ENCODE measurements at regions not wholly inside any gene's neighbourhood (a gene's known extent, or its start where the extent isn't known, plus 50 kb on each side); places are given as distances from the start of the nearest gene placed in this dataset.

DNA sequence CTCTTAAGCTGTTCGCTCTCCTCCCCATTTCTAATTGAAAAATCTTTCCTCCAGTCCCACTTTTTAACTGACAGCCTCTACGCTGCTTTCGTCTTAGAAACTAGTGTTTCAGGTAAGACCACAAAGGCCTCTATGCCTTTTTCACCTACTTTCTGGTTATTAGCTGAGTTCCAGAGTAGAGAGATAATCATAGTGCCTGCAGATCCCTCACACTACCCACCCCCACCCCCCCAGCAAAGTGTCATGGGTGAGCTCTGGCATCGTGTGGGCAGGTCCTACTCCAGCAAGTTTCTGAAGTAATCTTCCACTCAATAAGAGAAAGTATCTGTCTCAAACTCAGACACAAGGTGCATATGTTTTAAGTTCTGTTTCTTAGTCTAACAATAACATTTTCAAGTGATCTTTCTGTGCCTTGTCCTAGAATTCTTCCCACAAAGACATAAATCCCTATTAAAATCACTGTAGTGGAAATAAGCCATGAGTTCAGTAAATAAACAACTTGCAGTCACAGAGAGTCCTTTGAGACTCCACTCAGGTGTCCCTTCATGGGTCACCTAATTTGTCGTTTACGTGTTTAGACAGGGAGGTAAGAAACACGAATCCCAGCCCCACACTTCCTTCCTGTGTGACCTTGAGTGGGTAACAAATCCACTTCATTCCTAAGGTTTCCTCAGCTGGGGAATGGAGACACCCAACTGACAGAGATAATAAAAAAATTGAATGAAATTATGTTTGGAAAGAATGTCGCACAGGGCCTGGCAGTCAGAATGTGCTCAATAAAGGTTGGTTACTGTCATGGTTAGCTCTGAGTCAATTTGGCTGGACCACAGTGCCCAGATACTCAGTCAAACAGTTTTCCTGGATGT lies 228.9 kb upstream of the CAND1 start:
- H3K9me3 Mint-ChIP-seq = no peaks in the 10 kb centered on the region
- Histone ChIP-seq H3K4me2 (no peak overlapping the region), H3K36me3 (ENCODE audit: insufficient read depth) (no peaks in the 10 kb centered on the region), H3K79me2 (replicated peaks; ENCODE audit: insufficient read depth) (no peaks in the 10 kb centered on the region), H2AFZ (no peak overlapping the region), H3K27ac (ENCODE audit: low read depth) (no peak overlapping the region), H3F3A (replicated peaks; ENCODE audit: low read depth) (no peaks in the 10 kb centered on the region), H3K27me3 (ENCODE audit: insufficient read depth) (peaks cover 21% of the 10 kb centered on the region; the same call in 1 of the 2 replicates), H3K9me2 (ENCODE audit: insufficient read depth) (no peaks in the 10 kb centered on the region), H3K4me1 (ENCODE audit: insufficient read depth) (peaks cover 13% of the 10 kb centered on the region), H3K4me3 (no peak overlapping the region), H4K20me1 (replicated peaks; ENCODE audit: insufficient read depth) (peaks cover 11% of the 10 kb centered on the region; the same call in 1 of the 2 replicates)
- no peak overlapping the region for H3K27ac Mint-ChIP-seq
- ATAC-seq = no peak
- peaks cover 4% of the 10 kb centered on the region for H3K27me3 Mint-ChIP-seq (ENCODE audit: insufficient read depth, low read depth, poor library complexity)
- H3K36me3 Mint-ChIP-seq (ENCODE audit: low read depth) = no peaks in the 10 kb centered on the region
- TF ChIP-seq ZNF331 (CRISPR knock-in tag; IDR thresholded peaks at IDR 0.05; ENCODE audit: low read depth) (no peak), ETS1 (IDR thresholded peaks at IDR 0.05) (no peak), JUNB (IDR thresholded peaks at IDR 0.05; ENCODE audit: unreplicated experiment) (no peak), POLR2AphosphoS5 (IDR thresholded peaks at IDR 0.05; ENCODE audit: low read depth) (no peak), CTCF (conservative IDR thresholded peaks at IDR 0.05; ENCODE audit: low read depth in 2 of 2) (no peak), CREB1 (CRISPR knock-in tag; IDR thresholded peaks at IDR 0.05; ENCODE audit: low read depth) (no peak), EZH2phosphoT487 (IDR thresholded peaks at IDR 0.05; ENCODE audit: unreplicated experiment) (no peak), NANOG (IDR thresholded peaks at IDR 0.05; ENCODE audit: borderline replicate concordance) (no peak), ZNF114 (CRISPR knock-in tag; IDR thresholded peaks at IDR 0.05) (no peak), EZH2 (IDR thresholded peaks at IDR 0.05; ENCODE audit: low read depth, unreplicated experiment) (no peak), STAT1 (IDR thresholded peaks at IDR 0.05; ENCODE audit: unreplicated experiment) (no peak)
- TF ChIP-seq, protein P1, sequence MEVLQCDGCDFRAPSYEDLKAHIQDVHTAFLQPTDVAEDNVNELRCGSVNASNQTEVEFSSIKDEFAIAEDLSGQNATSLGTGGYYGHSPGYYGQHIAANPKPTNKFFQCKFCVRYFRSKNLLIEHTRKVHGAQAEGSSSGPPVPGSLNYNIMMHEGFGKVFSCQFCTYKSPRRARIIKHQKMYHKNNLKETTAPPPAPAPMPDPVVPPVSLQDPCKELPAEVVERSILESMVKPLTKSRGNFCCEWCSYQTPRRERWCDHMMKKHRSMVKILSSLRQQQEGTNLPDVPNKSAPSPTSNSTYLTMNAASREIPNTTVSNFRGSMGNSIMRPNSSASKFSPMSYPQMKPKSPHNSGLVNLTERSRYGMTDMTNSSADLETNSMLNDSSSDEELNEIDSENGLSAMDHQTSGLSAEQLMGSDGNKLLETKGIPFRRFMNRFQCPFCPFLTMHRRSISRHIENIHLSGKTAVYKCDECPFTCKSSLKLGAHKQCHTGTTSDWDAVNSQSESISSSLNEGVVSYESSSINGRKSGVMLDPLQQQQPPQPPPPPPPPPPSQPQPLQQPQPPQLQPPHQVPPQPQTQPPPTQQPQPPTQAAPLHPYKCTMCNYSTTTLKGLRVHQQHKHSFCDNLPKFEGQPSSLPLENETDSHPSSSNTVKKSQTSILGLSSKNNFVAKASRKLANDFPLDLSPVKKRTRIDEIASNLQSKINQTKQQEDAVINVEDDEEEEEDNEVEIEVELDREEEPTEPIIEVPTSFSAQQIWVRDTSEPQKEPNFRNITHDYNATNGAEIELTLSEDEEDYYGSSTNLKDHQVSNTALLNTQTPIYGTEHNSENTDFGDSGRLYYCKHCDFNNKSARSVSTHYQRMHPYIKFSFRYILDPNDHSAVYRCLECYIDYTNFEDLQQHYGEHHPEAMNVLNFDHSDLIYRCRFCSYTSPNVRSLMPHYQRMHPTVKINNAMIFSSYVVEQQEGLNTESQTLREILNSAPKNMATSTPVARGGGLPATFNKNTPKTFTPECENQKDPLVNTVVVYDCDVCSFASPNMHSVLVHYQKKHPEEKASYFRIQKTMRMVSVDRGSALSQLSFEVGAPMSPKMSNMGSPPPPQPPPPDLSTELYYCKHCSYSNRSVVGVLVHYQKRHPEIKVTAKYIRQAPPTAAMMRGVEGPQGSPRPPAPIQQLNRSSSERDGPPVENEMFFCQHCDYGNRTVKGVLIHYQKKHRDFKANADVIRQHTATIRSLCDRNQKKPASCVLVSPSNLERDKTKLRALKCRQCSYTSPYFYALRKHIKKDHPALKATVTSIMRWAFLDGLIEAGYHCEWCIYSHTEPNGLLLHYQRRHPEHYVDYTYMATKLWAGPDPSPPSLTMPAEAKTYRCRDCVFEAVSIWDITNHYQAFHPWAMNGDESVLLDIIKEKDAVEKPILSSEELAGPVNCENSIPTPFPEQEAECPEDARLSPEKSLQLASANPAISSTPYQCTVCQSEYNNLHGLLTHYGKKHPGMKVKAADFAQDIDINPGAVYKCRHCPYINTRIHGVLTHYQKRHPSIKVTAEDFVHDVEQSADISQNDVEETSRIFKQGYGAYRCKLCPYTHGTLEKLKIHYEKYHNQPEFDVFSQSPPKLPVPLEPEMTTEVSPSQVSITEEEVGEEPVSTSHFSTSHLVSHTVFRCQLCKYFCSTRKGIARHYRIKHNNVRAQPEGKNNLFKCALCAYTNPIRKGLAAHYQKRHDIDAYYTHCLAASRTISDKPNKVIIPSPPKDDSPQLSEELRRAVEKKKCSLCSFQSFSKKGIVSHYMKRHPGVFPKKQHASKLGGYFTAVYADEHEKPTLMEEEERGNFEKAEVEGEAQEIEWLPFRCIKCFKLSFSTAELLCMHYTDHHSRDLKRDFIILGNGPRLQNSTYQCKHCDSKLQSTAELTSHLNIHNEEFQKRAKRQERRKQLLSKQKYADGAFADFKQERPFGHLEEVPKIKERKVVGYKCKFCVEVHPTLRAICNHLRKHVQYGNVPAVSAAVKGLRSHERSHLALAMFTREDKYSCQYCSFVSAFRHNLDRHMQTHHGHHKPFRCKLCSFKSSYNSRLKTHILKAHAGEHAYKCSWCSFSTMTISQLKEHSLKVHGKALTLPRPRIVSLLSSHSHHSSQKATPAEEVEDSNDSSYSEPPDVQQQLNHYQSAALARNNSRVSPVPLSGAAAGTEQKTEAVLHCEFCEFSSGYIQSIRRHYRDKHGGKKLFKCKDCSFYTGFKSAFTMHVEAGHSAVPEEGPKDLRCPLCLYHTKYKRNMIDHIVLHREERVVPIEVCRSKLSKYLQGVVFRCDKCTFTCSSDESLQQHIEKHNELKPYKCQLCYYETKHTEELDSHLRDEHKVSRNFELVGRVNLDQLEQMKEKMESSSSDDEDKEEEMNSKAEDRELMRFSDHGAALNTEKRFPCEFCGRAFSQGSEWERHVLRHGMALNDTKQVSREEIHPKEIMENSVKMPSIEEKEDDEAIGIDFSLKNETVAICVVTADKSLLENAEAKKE (CRISPR knock-in tag; IDR thresholded peaks at IDR 0.05) = no peak
- H3K4me3 Mint-ChIP-seq = no peak overlapping the region
- peaks cover 42% of the 10 kb centered on the region for H3K4me1 Mint-ChIP-seq
- no peak for DNase-seq (ENCODE audit: low spot score)
